Astrocyte (in vitro differentiated cells and primary cell): ENCODE measurements at regions not wholly inside any gene's neighbourhood (a gene's known extent, or its start where the extent isn't known, plus 50 kb on each side); places are given as distances from the start of the nearest gene placed in this dataset.
A peak's percentile ranks its signal among the peaks of the same experiment; 100 is the strongest.

Experiments
- DNase-seq: peaks from one replicate; pipeline ENCODE4 v3.0.0-alpha.2; 2010; ENCODE audit warnings: low read depth
- FAIRE-seq: peaks from 2 replicates; lab custom pipeline; 2011; peaks lifted over from hg19 to GRCh38; lab: Jason Lieb, UNC
- H2AFZ ChIP-seq: 2 replicates; pipeline ENCODE4 v1.6.0; 2012; ENCODE audit warnings: low read depth, low read length, inconsistent platforms
- H3K27ac ChIP-seq: 2 replicates; pipeline ENCODE4 v1.5.1; 2011; ENCODE audit warnings: low read depth, low read length, inconsistent platforms
- H3K27me3 ChIP-seq: 2 replicates; pipeline ENCODE4 v1.6.0; 2011; ENCODE audit warnings: low read length, inconsistent platforms; ENCODE audit not compliant: insufficient read depth
- H3K36me3 ChIP-seq: 2 replicates; pipeline ENCODE4 v1.5.1; 2011; ENCODE audit warnings: low read length, inconsistent platforms; ENCODE audit not compliant: insufficient read depth
- H3K4me1 ChIP-seq: 2 replicates; pipeline ENCODE4 v1.5.1; 2011; ENCODE audit warnings: low read length, inconsistent platforms; ENCODE audit not compliant: insufficient read depth
- H3K4me2 ChIP-seq: 2 replicates; pipeline ENCODE4 v1.6.0; 2012; ENCODE audit warnings: low read length, inconsistent platforms
- H3K4me3 ChIP-seq: 2 replicates; pipeline ENCODE4 v1.5.1; 2011; ENCODE audit warnings: low read depth, mild to moderate bottlenecking, low read length, inconsistent platforms; ENCODE audit not compliant: insufficient read depth
- H3K79me2 ChIP-seq: 2 replicates; pipeline ENCODE4 v1.6.0; 2012; ENCODE audit warnings: mild to moderate bottlenecking, low read length, inconsistent platforms; ENCODE audit not compliant: insufficient read depth
- H3K9ac ChIP-seq: 2 replicates; pipeline ENCODE4 v1.6.0; 2012; ENCODE audit warnings: mild to moderate bottlenecking, low read length, inconsistent platforms
- H3K9me3 ChIP-seq: 2 replicates; pipeline ENCODE4 v1.5.1; 2012; ENCODE audit warnings: low read depth, mild to moderate bottlenecking, low read length, inconsistent platforms; ENCODE audit not compliant: insufficient read depth
- H4K20me1 ChIP-seq: 2 replicates; pipeline ENCODE4 v1.6.0; 2012; ENCODE audit warnings: low read length, inconsistent platforms; ENCODE audit not compliant: insufficient read depth
- H3K27ac Mint-ChIP-seq: one replicate; pipeline ENCODE4 v1.8.0; 2021; ENCODE audit warnings: mild to moderate bottlenecking, mixed read lengths; ENCODE audit not compliant: unreplicated experiment
- H3K27me3 Mint-ChIP-seq: one replicate; pipeline ENCODE4 v1.8.0; 2021; ENCODE audit warnings: low read depth, mixed read lengths; ENCODE audit not compliant: unreplicated experiment
- H3K36me3 Mint-ChIP-seq: one replicate; pipeline ENCODE4 v1.8.0; 2021; ENCODE audit warnings: low read depth, mixed read lengths; ENCODE audit not compliant: unreplicated experiment
- H3K4me1 Mint-ChIP-seq: one replicate; pipeline ENCODE4 v1.8.0; 2021; ENCODE audit warnings: low read depth, mixed read lengths; ENCODE audit not compliant: unreplicated experiment
- H3K4me3 Mint-ChIP-seq: one replicate; pipeline ENCODE4 v1.8.0; 2021; ENCODE audit warnings: mild to moderate bottlenecking, moderate library complexity, mixed read lengths; ENCODE audit not compliant: unreplicated experiment
- H3K9me3 Mint-ChIP-seq: one replicate; pipeline ENCODE4 v1.8.0; 2021; ENCODE audit warnings: mild to moderate bottlenecking, mixed read lengths; ENCODE audit not compliant: unreplicated experiment
- EZH2 ChIP-seq: IDR thresholded peaks from 2 replicates; pipeline ENCODE4 v1.6.1; 2012; ENCODE audit warnings: mild to moderate bottlenecking, low read length, inconsistent platforms; ENCODE audit not compliant: insufficient read depth
- TF ChIP-seq, protein P1 (sequence below): IDR thresholded peaks from 2 replicates; pipeline ENCODE4 v1.5.1; 2011; ENCODE audit warnings: low read depth, mild to moderate bottlenecking, inconsistent platforms, low read length, moderate library complexity; ENCODE audit not compliant: insufficient read depth

DNA sequence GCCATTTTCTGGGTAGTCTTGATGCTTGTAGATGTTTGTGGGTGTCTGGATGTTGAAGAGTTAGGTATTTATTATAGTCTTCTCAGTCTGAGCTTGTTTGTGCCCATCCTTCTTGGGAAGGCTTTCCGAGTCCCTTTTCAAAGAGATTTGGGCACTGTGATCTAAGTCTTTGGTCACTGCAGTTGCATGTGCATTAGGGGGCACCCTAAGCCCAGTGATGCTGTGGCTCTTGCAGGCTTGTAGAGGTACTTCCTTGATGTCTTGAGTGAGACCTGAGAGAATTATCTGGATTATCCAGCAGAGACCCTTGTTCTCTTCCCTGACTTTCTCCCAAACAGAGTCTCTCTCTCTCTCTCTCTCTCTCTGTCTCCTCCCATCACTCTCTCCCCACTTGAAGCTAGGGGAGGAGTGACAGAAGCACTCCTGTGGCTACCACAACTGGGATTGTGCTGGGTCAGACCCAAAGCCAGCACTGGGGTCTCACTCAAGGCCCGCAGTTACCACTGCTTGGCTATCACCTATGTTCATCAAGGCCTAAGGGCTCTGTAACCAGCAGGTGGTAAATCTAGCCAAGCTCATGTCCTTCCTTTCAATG lies 68.5 kb downstream of the TMCO5A start:
- Mint-ChIP-seq H3K4me3 (no peak overlapping the region), H3K27ac (no peak overlapping the region), H3K9me3 (peaks cover 5% of the 10 kb centered on the region), H3K36me3 (no peaks in the 10 kb centered on the region), H3K4me1 (peaks cover 11% of the 10 kb centered on the region), H3K27me3 (no peaks in the 10 kb centered on the region)
- H3K27ac ChIP-seq, result no peak overlapping the region
- no peaks in the 10 kb centered on the region for H3K4me1 ChIP-seq
- H3K9ac ChIP-seq, result no peak overlapping the region
- H3K9me3 ChIP-seq, result no peaks in the 10 kb centered on the region
- no peak overlapping the region for H3K4me2 ChIP-seq
- no peaks in the 10 kb centered on the region for H3K27me3 ChIP-seq
- no peak overlapping the region for H2AFZ ChIP-seq
- no peaks in the 10 kb centered on the region for H4K20me1 ChIP-seq
- H3K4me3 ChIP-seq, result no peak overlapping the region
- no peaks in the 10 kb centered on the region for H3K79me2 ChIP-seq
- TF ChIP-seq EZH2, result no peak
- TF ChIP-seq, protein P1, sequence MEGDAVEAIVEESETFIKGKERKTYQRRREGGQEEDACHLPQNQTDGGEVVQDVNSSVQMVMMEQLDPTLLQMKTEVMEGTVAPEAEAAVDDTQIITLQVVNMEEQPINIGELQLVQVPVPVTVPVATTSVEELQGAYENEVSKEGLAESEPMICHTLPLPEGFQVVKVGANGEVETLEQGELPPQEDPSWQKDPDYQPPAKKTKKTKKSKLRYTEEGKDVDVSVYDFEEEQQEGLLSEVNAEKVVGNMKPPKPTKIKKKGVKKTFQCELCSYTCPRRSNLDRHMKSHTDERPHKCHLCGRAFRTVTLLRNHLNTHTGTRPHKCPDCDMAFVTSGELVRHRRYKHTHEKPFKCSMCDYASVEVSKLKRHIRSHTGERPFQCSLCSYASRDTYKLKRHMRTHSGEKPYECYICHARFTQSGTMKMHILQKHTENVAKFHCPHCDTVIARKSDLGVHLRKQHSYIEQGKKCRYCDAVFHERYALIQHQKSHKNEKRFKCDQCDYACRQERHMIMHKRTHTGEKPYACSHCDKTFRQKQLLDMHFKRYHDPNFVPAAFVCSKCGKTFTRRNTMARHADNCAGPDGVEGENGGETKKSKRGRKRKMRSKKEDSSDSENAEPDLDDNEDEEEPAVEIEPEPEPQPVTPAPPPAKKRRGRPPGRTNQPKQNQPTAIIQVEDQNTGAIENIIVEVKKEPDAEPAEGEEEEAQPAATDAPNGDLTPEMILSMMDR, result peak; percentile 87
- H3K36me3 ChIP-seq, result no peaks in the 10 kb centered on the region
- DNase-seq, result peak; percentile 60
- peak; percentile 84 for FAIRE-seq

DNA sequence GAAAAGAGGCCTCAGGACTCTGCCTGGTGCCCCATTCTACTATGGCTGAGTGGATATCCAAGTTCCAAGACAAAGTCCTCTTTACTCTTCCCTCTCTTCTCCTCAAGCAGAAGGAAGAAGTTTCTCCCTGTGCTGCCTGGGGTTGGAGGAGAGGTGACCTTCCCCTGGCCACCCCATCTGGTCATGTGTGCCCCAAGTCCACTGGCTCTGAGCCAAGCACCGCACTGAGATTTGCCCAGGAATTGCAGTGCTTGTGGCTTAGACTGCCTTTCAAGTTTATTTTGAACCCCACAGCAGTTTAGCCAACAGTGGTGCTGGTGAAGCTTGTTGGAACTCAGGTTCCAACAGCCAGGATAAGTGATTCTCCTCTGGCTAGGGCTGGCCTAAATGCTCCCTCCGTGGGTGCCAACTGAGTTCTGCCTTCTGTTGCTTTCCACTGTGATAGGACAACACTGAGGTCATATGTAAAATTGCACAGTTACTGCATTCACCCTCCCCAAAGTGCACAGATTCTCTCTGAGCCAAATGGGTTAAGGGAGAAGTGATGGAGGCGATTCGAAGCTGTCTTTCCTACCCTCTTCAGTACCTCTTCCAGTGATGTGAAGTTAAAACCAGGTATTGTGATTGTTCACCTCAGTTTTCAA lies 69.9 kb downstream of the TMCO5A start:
- no peak for FAIRE-seq
- H4K20me1 ChIP-seq, result no peaks in the 10 kb centered on the region
- no peak for TF ChIP-seq EZH2
- TF ChIP-seq, protein P1, result no peak

More for the DNA sequence above, 69.9 kb downstream of the TMCO5A start:
- Histone ChIP-seq H3K36me3 (no peaks in the 10 kb centered on the region), H3K27ac (no peak overlapping the region), H3K4me2 (no peak overlapping the region), H3K4me1 (no peaks in the 10 kb centered on the region), H3K4me3 (no peak overlapping the region), H3K79me2 (no peaks in the 10 kb centered on the region), H2AFZ (no peak overlapping the region), H3K27me3 (no peaks in the 10 kb centered on the region), H3K9me3 (no peaks in the 10 kb centered on the region), H3K9ac (no peak overlapping the region)
- H3K36me3 Mint-ChIP-seq, result no peaks in the 10 kb centered on the region
- peaks cover 11% of the 10 kb centered on the region for H3K4me1 Mint-ChIP-seq
- H3K9me3 Mint-ChIP-seq, result peaks cover 4% of the 10 kb centered on the region
- no peak overlapping the region for H3K4me3 Mint-ChIP-seq
- no peaks in the 10 kb centered on the region for H3K27me3 Mint-ChIP-seq
- no peak for DNase-seq
- no peak overlapping the region for H3K27ac Mint-ChIP-seq
